Heart left ventricle (tissue), 16 donors: ENCODE measurements at regions not wholly inside any gene's neighbourhood (a gene's known extent, or its start where the extent isn't known, plus 50 kb on each side); places are given as distances from the start of the nearest gene placed in this dataset.

ENCODE experiments used
- ATAC-seq, 4 donors: fragments of 200-7000 bp; cut with Tn5 transposase; one replicate each; pipeline ENCODE4 v1.9.1; 2020 to 2022; ENCODE audit warnings: moderate library complexity in 4 of 4, mild to moderate bottlenecking in 3 of 4, moderate number of reproducible peaks in 1 of 4
- DNase-seq, 5 donors: peaks; one replicate each; pipeline ENCODE4 v3.0.0-alpha.2; 2020
- H3K27ac ChIP-seq, 12 donors: fragments of 200-600 bp; sonication (generic) in 4 of 12; one replicate each; pipeline versions ENCODE4 v1.5.0 to v1.8.0; 2016 to 2022; ENCODE audit warnings: mild to moderate bottlenecking in 2 of 12
- H3K27me3 ChIP-seq, 9 donors: fragments of 200-600 bp; sonication (generic) in 2 of 9; one replicate each; pipeline versions ENCODE4 v1.5.1 to v1.8.0; 2016 to 2022; ENCODE audit warnings: mild to moderate bottlenecking in 3 of 9
- H3K36me3 ChIP-seq, 9 donors: fragments of 200-600 bp; sonication (generic) in 2 of 9; one replicate each; pipeline versions ENCODE4 v1.5.0 to v1.8.0; 2018 to 2022; ENCODE audit warnings: mild to moderate bottlenecking in 2 of 9
- H3K4me1 ChIP-seq, 12 donors: fragments of 200-600 bp; sonication (generic) in 4 of 12; one replicate each; pipeline versions ENCODE4 v1.5.0 to v1.8.0; 2016 to 2022; ENCODE audit warnings: mild to moderate bottlenecking in 3 of 12
- H3K4me3 ChIP-seq, 12 donors: fragments of 200-600 bp; sonication (generic) in 4 of 12; one replicate each; pipeline versions ENCODE4 v1.5.0 to v1.8.0; 2017 to 2022; ENCODE audit warnings: mild to moderate bottlenecking in 9 of 12, moderate library complexity in 4 of 12
- H3K9me3 ChIP-seq, 12 donors: fragments of 200-600 bp; sonication (generic) in 4 of 12; one replicate each; pipeline versions ENCODE4 v1.5.0 to v1.8.0; 2016 to 2022; ENCODE audit warnings: mild to moderate bottlenecking in 1 of 12
- POLR2A ChIP-seq, 2 donors: fragments of 450-650 bp; IDR thresholded peaks; one replicate each; pipeline ENCODE4 v1.6.1; 2017; ENCODE audit warnings: antibody characterized with exemption in 2 of 2, mild to moderate bottlenecking in 2 of 2, moderate library complexity in 2 of 2
- WGBS, 4 donors: extraction: QIAGEN DNeasy Blood & Tissue Kit in 2 of 4; methylation state at CpG; one replicate each; pipeline versions ENCODE4 v1.1.5 to v1.1.7; 2013 to 2018; 5-methylcytosine and 5-hydroxymethylcytosine counted together
- intact Hi-C, 10 donors: fragments of 100-400 bp; cut with DNase I; formaldehyde crosslinking; loops; one replicate each; pipeline versions ENCODE4 v1.11.1 to v1.14.2; 2022
- TF ChIP-seq, protein P1 (sequence below), 12 donors: fragments of 200-600 bp; sonication (generic) in 4 of 12; IDR thresholded peaks; one replicate each; pipeline versions ENCODE4 v1.5.0 to v1.8.0; 2018 to 2022; ENCODE audit warnings: antibody characterized with exemption in 12 of 12, mild to moderate bottlenecking in 5 of 12
- donor health status: ischemic (EF 13 %, LVEDD 7.1; RV severe dilation, severe dysfunction).
- donor health status: healthy with polysubstance abuse.
- donor health status: DM: no; HTN: yes; CAD: no.
- donor health status: DM: no; HTN: no; CAD: no.
- donor health status: ischemic (EF 25% LVEDD 6.9; RV normal size, moderate dysfunction).
- donor health status: ischemic (EF 25% LVEDD 5.7; RV mildly dilated, moderate dysfunction).
- donor health status: healthy.
- donor health status: DM: yes; HTN: yes; CAD: no.
- donor health status: ischemic (EF 35%, LVEDD 5.7; RV mildly dilated, moderate dysfunction).
- donor health status: nonischemic (EF 11% LVEDD 7.7; RV severe dilation, severe dysfunction).
- donor health status: DM: yes; HTN: yes; CAD: no.
- donor health status: PGD.
- donor health status: ischemic (EF 29% LVEDD 5.4; RV normal size, mild dysfunction).
- donor health status: nonischemic (EF 23%, LVEDD 6.1; RV moderate dilation, normal function).

DNA sequence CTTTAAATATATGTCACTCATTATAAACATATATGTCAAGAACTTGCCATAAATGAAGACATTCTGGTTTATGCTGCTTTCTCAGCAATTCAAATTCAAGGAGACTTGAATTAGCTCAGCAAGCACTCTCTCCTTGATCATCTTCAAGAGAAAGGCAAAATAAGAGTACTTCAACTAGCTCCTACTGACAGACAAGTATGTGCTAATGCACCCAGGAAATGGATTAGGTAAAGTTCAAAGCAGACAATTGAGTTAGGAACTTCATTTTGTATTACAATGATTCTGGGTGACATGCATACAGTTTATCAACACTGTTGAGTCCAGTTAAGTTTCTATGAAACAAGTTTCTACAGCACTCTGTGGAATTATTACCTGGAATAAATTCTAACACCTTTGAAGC lies 455.9 kb upstream of the USP15 start:
- Histone ChIP-seq H3K9me3 (peaks cover 0 to 16% (median 7%) of the 10 kb centered on the region in 12 donors), H3K4me1 (no peaks in the 10 kb centered on the region), H3K36me3 (no peaks in the 10 kb centered on the region), H3K4me3 (no peak overlapping the region), H3K27me3 (no peaks in the 10 kb centered on the region), H3K27ac (no peak overlapping the region)
- no peak for DNase-seq
- intact Hi-C loops, result no loop called here
- ATAC-seq, result no peak
- TF ChIP-seq POLR2A (IDR thresholded peaks at IDR 0.05), result no peak
- TF ChIP-seq, protein P1, sequence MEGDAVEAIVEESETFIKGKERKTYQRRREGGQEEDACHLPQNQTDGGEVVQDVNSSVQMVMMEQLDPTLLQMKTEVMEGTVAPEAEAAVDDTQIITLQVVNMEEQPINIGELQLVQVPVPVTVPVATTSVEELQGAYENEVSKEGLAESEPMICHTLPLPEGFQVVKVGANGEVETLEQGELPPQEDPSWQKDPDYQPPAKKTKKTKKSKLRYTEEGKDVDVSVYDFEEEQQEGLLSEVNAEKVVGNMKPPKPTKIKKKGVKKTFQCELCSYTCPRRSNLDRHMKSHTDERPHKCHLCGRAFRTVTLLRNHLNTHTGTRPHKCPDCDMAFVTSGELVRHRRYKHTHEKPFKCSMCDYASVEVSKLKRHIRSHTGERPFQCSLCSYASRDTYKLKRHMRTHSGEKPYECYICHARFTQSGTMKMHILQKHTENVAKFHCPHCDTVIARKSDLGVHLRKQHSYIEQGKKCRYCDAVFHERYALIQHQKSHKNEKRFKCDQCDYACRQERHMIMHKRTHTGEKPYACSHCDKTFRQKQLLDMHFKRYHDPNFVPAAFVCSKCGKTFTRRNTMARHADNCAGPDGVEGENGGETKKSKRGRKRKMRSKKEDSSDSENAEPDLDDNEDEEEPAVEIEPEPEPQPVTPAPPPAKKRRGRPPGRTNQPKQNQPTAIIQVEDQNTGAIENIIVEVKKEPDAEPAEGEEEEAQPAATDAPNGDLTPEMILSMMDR (IDR thresholded peaks at IDR 0.05), result no peak

DNA sequence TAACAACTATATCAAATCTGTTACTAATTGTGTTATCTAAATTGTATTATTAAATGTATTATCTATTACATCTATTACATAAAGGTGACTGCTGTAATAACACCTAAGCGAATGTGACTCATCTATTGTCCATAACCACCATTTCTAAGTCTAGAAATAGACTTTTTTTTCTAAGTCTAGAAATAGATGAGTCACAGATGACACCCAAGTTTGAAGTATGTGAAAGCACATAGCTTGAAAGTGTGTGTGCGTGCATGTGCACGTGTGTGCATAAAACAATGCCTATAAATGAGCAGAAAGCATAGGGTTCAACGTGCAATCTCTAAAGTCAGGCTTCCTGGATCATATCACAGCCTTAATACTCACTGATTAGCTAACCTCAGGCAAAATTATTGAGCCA lies 451.3 kb upstream of the USP15 start:
- no peaks in the 10 kb centered on the region for H3K4me1 ChIP-seq
- H3K36me3 ChIP-seq, result no peaks in the 10 kb centered on the region

DNA sequence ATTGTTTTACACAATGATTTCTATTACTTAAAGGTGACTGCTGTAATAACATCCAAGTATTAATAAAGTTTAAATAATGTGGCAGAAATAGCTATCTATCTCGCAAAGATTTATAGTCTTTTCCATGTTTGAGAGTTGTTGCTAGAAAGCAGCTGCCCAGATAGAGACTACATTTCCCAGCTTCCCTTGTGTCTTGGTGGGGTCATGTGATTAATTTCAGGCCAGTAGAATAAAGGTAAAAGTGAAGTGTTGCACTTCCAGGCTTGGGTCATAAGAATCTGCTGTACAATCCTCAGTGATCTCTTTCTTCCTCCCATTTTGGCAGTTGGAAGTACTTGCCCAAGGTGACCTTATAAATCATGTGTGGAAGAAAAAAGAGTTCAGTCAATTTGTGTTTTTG lies 449.7 kb upstream of the USP15 start:
- Histone ChIP-seq H3K9me3 (peaks cover 0 to 16% (median 7%) of the 10 kb centered on the region in 12 donors), H3K4me3 (no peak overlapping the region), H3K27ac (no peak overlapping the region), H3K4me1 (no peaks in the 10 kb centered on the region), H3K27me3 (no peaks in the 10 kb centered on the region), H3K36me3 (no peaks in the 10 kb centered on the region)
- DNase-seq (no peak), ATAC-seq (no peak)
- no peak for TF ChIP-seq POLR2A (IDR thresholded peaks at IDR 0.05)
- TF ChIP-seq, protein P1 (IDR thresholded peaks at IDR 0.05), result no peak
- intact Hi-C loops, result no loop called here
- WGBS, 4 donors, result 76 to 90% (median 83%) methylated on average over 1 of the region's 1 CpG

More for the DNA sequence above, 451.3 kb upstream of the USP15 start:
- ATAC-seq (no peak), DNase-seq (no peak)
- TF ChIP-seq POLR2A (IDR thresholded peaks at IDR 0.05), result no peak
- TF ChIP-seq, protein P1 (IDR thresholded peaks at IDR 0.05), result no peak
- intact Hi-C loops, result no loop called here
- Histone ChIP-seq H3K4me3 (no peak overlapping the region), H3K27me3 (no peaks in the 10 kb centered on the region), H3K9me3 (peaks cover 0 to 16% (median 7%) of the 10 kb centered on the region in 12 donors), H3K27ac (no peak overlapping the region)
- WGBS, 4 donors, result 79 to 85% (median 82%) methylated on average over 4 of the region's 4 CpGs

DNA sequence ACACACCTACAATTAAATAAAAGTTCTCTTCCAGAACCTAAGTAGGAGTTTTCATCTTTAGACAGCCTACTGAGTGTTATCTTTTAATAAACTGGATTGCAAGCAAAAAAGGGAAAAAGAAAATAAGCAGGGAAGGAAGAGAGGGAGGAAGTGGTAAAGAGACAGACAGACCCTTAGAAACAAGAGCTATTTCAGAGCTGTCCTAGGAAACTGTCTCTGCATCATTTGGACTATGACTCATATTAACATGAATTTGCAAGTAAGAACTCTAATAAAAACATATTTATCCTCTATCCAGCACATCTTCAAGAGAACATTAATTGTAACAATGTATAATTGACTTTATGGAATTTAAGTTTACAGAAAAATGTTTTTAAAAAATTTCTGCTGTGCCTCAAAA lies 438.8 kb upstream of the USP15 start:
- no peak for TF ChIP-seq POLR2A (IDR thresholded peaks at IDR 0.05)
- TF ChIP-seq, protein P1 (IDR thresholded peaks at IDR 0.05), result no peak
- no peak overlapping the region for H3K4me3 ChIP-seq
- no peaks in the 10 kb centered on the region for H3K36me3 ChIP-seq
- DNase-seq (no peak), ATAC-seq (no peak)
- H3K27ac ChIP-seq, result no peak overlapping the region
- intact Hi-C loops, result loop anchor here in 1 of 10 donors (5.0 kb wide), 1 partner anchor 49 kb away; no protein-coding TSS in a partner anchor
- no peaks in the 10 kb centered on the region for H3K4me1 ChIP-seq
- H3K27me3 ChIP-seq, result no peaks in the 10 kb centered on the region
- H3K9me3 ChIP-seq, result no peaks in the 10 kb centered on the region
